Lung (tissue), 11 donors: ENCODE measurements at regions not wholly inside any gene's neighbourhood (a gene's known extent, or its start where the extent isn't known, plus 50 kb on each side); places are given as distances from the start of the nearest gene placed in this dataset.
"Not testable (repeated sequence)": the region's sequence is repeated elsewhere in the genome, so short reads cannot be mapped to it uniquely, and the experiment has no call there.

Experiments used
- ATAC-seq: fragments of 200-7000 bp; cut with Tn5 transposase; one replicate; pipeline ENCODE4 v1.9.1; 2020; ENCODE audit warnings: moderate number of reproducible peaks; ENCODE audit not compliant: insufficient read depth, low FRiP score
- DNase-seq, 3 donors: peaks; one replicate each; pipeline ENCODE4 v3.0.0-alpha.2; 2013 to 2017
- H3K27ac ChIP-seq, 2 donors: one replicate each; pipeline ENCODE4 v1.5.1; 2013; ENCODE audit warnings: mild to moderate bottlenecking in 2 of 2, moderate library complexity in 2 of 2, control low read depth in 1 of 2, inconsistent platforms in 1 of 2, low read depth in 1 of 2, low read length in 1 of 2
- H3K27me3 ChIP-seq, 3 donors: one replicate each; pipeline ENCODE4 v1.5.1; 2013; ENCODE audit warnings: low read length in 2 of 3; ENCODE audit not compliant: control insufficient read depth in 3 of 3, insufficient read depth in 3 of 3
- H3K36me3 ChIP-seq, 4 donors: one replicate each; pipeline ENCODE4 v1.5.1; 2013; ENCODE audit warnings: low read length in 4 of 4, mild to moderate bottlenecking in 1 of 4, moderate library complexity in 1 of 4; ENCODE audit not compliant: control insufficient read depth in 4 of 4, insufficient read depth in 4 of 4
- H3K4me1 ChIP-seq, 5 donors: one replicate each; pipeline ENCODE4 v1.5.1; 2013; ENCODE audit warnings: low read length in 5 of 5, mild to moderate bottlenecking in 2 of 5, moderate library complexity in 1 of 5; ENCODE audit not compliant: control insufficient read depth in 5 of 5, insufficient read depth in 5 of 5
- H3K4me3 ChIP-seq: one replicate; pipeline ENCODE4 v1.5.1; 2013; ENCODE audit warnings: mild to moderate bottlenecking, control low read depth, moderate library complexity
- H3K9ac ChIP-seq, 2 donors: one replicate each; pipeline ENCODE4 v1.5.1; 2013; ENCODE audit warnings: low read length in 2 of 2, control low read depth in 1 of 2; ENCODE audit not compliant: insufficient read depth in 1 of 2
- H3K9me3 ChIP-seq, 4 donors: one replicate each; pipeline ENCODE4 v1.5.1; 2013; ENCODE audit warnings: low read length in 3 of 4, mild to moderate bottlenecking in 1 of 4, moderate library complexity in 1 of 4; ENCODE audit not compliant: control insufficient read depth in 4 of 4, insufficient read depth in 3 of 4
- WGBS, 2 donors: extraction: QIAGEN DNeasy Blood & Tissue Kit; methylation state at CpG; one replicate each; pipeline ENCODE4 v1.1.7; 2013; 5-methylcytosine and 5-hydroxymethylcytosine counted together
- TF ChIP-seq, protein P1 (sequence below): IDR thresholded peaks from 2 replicates; pipeline ENCODE4 v1.5.1; 2012; ENCODE audit warnings: mild to moderate bottlenecking; ENCODE audit errors: control extremely low read depth, extremely low read depth
- donor health status: control.
- donor health status: control.
- donor health status: Bipolar disorder and iron deficiency.
- donor health status: healthy.
- donor health status: DM: yes; HTN: yes; CAD: no.

DNA sequence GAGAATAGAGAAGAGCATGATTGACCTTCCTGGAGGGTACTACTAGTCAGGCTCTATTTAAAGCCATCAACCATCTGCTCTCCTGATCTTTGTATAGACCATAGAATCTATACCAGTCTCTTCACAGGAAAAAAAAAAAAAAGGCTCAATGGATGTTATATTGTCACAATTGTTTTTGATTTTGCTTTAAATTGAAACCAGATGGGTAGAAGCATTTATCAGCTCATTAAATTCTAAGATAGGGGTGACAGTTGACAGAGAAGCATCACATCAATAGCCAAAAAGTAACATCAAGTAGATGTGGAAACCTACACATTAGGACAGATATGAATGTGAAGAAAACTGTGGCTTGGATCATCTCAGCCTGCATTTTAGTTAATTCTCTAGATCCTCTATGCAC is 558.9 kb upstream of the MBL2 start:
- Histone ChIP-seq H3K27me3 (no peaks in the 10 kb centered on the region), H3K4me1 (no peaks in the 10 kb centered on the region)

DNA sequence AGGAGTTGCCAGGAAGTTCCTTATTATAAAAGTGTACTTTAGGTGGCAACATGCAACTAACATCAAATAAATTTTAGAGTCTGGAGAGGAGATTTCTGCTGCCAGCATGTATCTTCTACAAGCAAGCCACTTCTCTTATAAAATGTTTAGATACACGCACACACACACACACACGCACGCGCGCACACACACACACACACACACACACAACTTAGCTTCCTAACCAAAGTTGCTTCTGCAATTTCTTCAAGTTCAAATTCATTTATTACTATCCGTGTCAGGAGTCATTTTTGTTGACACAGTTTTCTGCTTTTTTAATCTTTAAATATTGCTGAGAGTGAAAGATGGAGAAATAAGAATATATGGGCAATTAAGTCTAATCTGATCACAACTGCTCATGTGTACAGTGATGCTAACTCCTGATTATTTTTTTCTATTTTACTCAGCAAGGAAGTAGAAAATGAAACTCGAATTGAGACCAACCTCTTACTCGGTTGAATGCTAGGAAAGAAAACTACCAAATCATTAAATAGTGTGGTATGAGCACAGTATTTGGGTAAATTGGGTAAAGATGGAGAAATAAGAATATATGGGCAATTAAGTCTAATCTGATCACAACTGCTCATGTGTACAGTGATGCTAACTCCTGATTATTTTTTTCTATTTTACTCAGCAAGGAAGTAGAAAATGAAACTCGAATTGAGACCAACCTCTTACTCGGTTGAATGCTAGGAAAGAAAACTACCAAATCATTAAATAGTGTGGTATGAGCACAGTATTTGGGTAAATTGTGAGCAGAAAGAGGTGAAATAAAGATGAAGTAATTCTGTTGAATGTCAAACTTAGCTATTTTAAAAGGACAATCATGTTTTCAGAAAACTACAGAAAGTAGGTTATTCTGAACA is 554.1 kb upstream of the MBL2 start:
- DNase-seq, H3K9ac ChIP-seq, ATAC-seq, H3K27me3 ChIP-seq, H3K4me1 ChIP-seq, H3K4me3 ChIP-seq, H3K36me3 ChIP-seq, H3K9me3 ChIP-seq, H3K27ac ChIP-seq: not testable (repeated sequence)
- 41 to 54% methylated on average over 7 to 8 of the region's 10 CpGs for WGBS, 2 donors

More for the DNA sequence above, 558.9 kb upstream of the MBL2 start:
- Histone ChIP-seq H3K36me3 (no peaks in the 10 kb centered on the region), H3K27ac (no peak overlapping the region), H3K4me3 (no peak overlapping the region), H3K9me3 (peaks cover 0 to 6% (median 0%) of the 10 kb centered on the region in 4 donors), H3K9ac (no peak overlapping the region)
- ATAC-seq (no peak), DNase-seq (no peak)
- TF ChIP-seq, protein P1, sequence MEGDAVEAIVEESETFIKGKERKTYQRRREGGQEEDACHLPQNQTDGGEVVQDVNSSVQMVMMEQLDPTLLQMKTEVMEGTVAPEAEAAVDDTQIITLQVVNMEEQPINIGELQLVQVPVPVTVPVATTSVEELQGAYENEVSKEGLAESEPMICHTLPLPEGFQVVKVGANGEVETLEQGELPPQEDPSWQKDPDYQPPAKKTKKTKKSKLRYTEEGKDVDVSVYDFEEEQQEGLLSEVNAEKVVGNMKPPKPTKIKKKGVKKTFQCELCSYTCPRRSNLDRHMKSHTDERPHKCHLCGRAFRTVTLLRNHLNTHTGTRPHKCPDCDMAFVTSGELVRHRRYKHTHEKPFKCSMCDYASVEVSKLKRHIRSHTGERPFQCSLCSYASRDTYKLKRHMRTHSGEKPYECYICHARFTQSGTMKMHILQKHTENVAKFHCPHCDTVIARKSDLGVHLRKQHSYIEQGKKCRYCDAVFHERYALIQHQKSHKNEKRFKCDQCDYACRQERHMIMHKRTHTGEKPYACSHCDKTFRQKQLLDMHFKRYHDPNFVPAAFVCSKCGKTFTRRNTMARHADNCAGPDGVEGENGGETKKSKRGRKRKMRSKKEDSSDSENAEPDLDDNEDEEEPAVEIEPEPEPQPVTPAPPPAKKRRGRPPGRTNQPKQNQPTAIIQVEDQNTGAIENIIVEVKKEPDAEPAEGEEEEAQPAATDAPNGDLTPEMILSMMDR: no peak

DNA sequence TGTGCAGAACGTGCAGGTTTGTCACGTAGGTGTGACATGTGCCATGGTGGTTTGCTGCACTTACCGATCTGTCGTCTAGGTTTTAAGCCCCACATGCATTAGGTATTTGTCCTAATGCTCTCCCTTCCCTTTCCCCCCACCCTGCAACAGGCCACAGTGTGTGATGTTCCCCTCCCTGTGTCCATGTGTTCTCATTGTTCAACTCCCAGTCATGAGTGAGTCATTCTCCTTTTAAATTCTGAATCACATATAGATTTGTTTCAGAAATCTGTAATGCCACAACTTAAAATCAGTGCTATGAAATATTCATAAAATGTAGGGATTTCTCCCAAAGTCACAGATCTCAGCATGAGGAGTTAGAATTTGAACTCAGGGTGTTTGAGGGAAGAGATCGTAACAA is 552.5 kb upstream of the MBL2 start:
- Histone ChIP-seq H3K27ac (no peak overlapping the region), H3K36me3 (no peaks in the 10 kb centered on the region), H3K9ac (no peak overlapping the region), H3K9me3 (no peaks in the 10 kb centered on the region), H3K4me1 (no peaks in the 10 kb centered on the region), H3K4me3 (no peak overlapping the region), H3K27me3 (no peaks in the 10 kb centered on the region)
- no peak for DNase-seq
- ATAC-seq: no peak
- 81 to 97% methylated on average over 5 of the region's 5 CpGs for WGBS, 2 donors
- TF ChIP-seq, protein P1: no peak

DNA sequence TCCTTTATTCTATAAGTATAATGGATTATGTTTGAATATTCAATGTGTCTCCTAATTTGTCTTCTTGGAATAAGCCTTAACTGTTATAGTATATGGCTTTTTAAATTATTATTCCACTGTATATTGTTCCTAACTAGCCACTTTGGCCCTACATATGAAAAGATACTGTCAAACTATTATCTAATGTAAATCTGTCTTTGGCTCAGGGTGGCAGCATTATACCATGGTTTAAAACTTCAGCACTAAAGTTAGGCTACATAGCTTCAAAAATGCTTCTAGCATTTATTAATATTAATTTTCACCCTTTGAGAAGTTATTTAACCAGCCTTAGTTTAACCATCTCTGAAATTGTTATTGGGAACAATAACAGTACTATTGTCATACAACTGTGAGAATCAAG is 543.1 kb upstream of the MBL2 start:
- H3K4me1 ChIP-seq: no peaks in the 10 kb centered on the region
- no peak overlapping the region for H3K27ac ChIP-seq
- TF ChIP-seq, protein P1: no peak
- H3K9ac ChIP-seq: no peak overlapping the region
- peak in 2 of 3 donors; percentile 35 to 36 for DNase-seq
- no peaks in the 10 kb centered on the region for H3K27me3 ChIP-seq
- ATAC-seq: no peak
- H3K36me3 ChIP-seq: no peaks in the 10 kb centered on the region
- no peaks in the 10 kb centered on the region for H3K9me3 ChIP-seq
- no peak overlapping the region for H3K4me3 ChIP-seq
